ENCODE measurements at regions not wholly inside any gene's neighbourhood (a gene's known extent, or its start where the extent isn't known, plus 50 kb on each side); places are given as distances from the start of the nearest gene placed in this dataset.

- H3K4me1 Mint-ChIP-seq: peaks cover 8% of the 10 kb centered on the region
- no peak for DNase-seq
- H3K27me3 Mint-ChIP-seq (ENCODE audit: low read depth in 3 of 3): peaks cover 0 to 2% (median 0%) of the 10 kb centered on the region in 3 donors
- Histone ChIP-seq H3K4me3 (replicated peaks in 1 of 3; ENCODE audit: low read depth in 2 of 3, low read length in 3 of 3) (no peak overlapping the region), H3K27me3 (ENCODE audit: control insufficient read depth in 2 of 2, insufficient read depth in 2 of 2, low read length in 2 of 2) (no peaks in the 10 kb centered on the region), H4K20me1 (ENCODE audit: insufficient read depth, low read length) (no peaks in the 10 kb centered on the region), H2AFZ (ENCODE audit: insufficient read depth, low read depth, low read length, poor library complexity, severe bottlenecking) (no peak overlapping the region), H3K4me1 (ENCODE audit: control insufficient read depth in 1 of 2, insufficient read depth in 2 of 2, low read length in 2 of 2) (no peaks in the 10 kb centered on the region), H3K27ac (ENCODE audit: low read depth in 1 of 2, low read length in 2 of 2) (no peak overlapping the region), H3K79me2 (ENCODE audit: insufficient read depth, low read length) (no peaks in the 10 kb centered on the region), H3K9me3 (replicated peaks in 1 of 2; ENCODE audit: control insufficient read depth in 1 of 2, insufficient read depth in 1 of 2, low read length in 2 of 2) (no peaks in the 10 kb centered on the region), H3K9ac (ENCODE audit: insufficient read depth, low read length, poor library complexity, severe bottlenecking) (no peak overlapping the region), H3K36me3 (replicated peaks in 1 of 2; ENCODE audit: control insufficient read depth in 1 of 2, insufficient read depth in 2 of 2, low read length in 2 of 2) (no peaks in the 10 kb centered on the region), H3K4me2 (replicated peaks; ENCODE audit: extremely low read depth, low read length, poor library complexity, severe bottlenecking) (no peak overlapping the region)
- H3K4me3 Mint-ChIP-seq: no peak overlapping the region
- no peak overlapping the region for H3K27ac Mint-ChIP-seq
- H3K36me3 Mint-ChIP-seq: no peaks in the 10 kb centered on the region
- 41% methylated on average over 2 of the region's 3 CpGs for WGBS (ENCODE audit: insufficient coverage)
- TF ChIP-seq CTCF (IDR thresholded peaks at IDR 0.05): no peak
- intact Hi-C loops (cut with micrococcal nuclease): no loop called here
- H3K9me3 Mint-ChIP-seq: peaks cover 0 to 3% (median 2%) of the 10 kb centered on the region in 7 donors
These were observed 103.2 kb upstream of the ZNF644 start for GRCh38 chr1:91124989-91125417.

DNA sequence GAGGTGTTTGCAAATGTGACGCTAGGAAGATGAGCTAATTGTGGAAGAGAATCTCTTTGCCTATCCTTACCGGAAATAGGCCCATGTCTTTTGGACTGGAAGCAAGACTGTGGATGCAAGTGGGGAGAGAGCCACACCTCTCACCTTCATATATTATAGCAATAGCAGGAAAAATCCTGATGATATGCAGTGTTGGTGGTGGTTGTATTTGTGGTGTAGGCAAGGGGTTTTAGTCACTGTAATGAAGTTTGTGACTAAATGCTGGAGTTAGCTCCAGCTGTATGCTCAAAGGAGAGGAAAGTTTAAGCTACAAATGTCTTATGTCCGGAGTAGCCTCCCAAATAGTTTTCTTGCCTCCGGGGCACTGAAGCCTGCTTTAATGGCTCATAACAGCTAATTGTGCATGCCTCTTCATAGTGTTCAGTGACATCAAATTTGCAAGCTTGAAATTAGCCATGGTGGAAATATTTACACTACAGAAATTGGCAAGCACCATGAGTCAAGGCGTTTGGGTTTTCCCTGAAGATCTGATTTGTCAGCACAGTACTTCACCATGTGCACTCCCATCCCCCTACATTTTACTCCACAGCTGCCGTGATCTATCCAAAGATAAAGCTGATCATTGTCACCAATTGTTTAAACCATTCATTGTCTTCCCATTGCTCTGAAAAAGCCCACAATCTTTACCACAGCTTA lies 102.6 kb upstream of the ZNF644 start:
- no peaks in the 10 kb centered on the region for H3K27me3 Mint-ChIP-seq (ENCODE audit: low read depth in 3 of 3)
- no peak for TF ChIP-seq CTCF (IDR thresholded peaks at IDR 0.05)
- no peak overlapping the region for H3K27ac Mint-ChIP-seq
- intact Hi-C loops (cut with micrococcal nuclease): no loop called here
- H3K9ac ChIP-seq (ENCODE audit: insufficient read depth, low read length, poor library complexity, severe bottlenecking): no peak overlapping the region
- no peak overlapping the region for H3K27ac ChIP-seq (ENCODE audit: low read depth in 1 of 2, low read length in 2 of 2)
- H3K4me1 Mint-ChIP-seq: peaks cover 8% of the 10 kb centered on the region
- H3K36me3 Mint-ChIP-seq: no peaks in the 10 kb centered on the region
- no peaks in the 10 kb centered on the region for H3K36me3 ChIP-seq (replicated peaks in 1 of 2; ENCODE audit: control insufficient read depth in 1 of 2, insufficient read depth in 2 of 2, low read length in 2 of 2)
- no peaks in the 10 kb centered on the region for H4K20me1 ChIP-seq (ENCODE audit: insufficient read depth, low read length)
- H2AFZ ChIP-seq (ENCODE audit: insufficient read depth, low read depth, low read length, poor library complexity, severe bottlenecking): no peak overlapping the region
- H3K4me1 ChIP-seq (ENCODE audit: control insufficient read depth in 1 of 2, insufficient read depth in 2 of 2, low read length in 2 of 2): no peaks in the 10 kb centered on the region
- H3K27me3 ChIP-seq (ENCODE audit: control insufficient read depth in 2 of 2, insufficient read depth in 2 of 2, low read length in 2 of 2): no peaks in the 10 kb centered on the region
- no peak for DNase-seq
- no peak overlapping the region for H3K4me3 Mint-ChIP-seq
- no peaks in the 10 kb centered on the region for H3K9me3 ChIP-seq (replicated peaks in 1 of 2; ENCODE audit: control insufficient read depth in 1 of 2, insufficient read depth in 1 of 2, low read length in 2 of 2)
- H3K4me2 ChIP-seq (replicated peaks; ENCODE audit: extremely low read depth, low read length, poor library complexity, severe bottlenecking): no peak overlapping the region
- H3K4me3 ChIP-seq (replicated peaks in 1 of 3; ENCODE audit: low read depth in 2 of 3, low read length in 3 of 3): no peak overlapping the region
- 95% methylated on average over 4 of the region's 6 CpGs for WGBS (ENCODE audit: insufficient coverage)
- H3K9me3 Mint-ChIP-seq: peaks cover 0 to 3% (median 2%) of the 10 kb centered on the region in 7 donors
- no peaks in the 10 kb centered on the region for H3K79me2 ChIP-seq (ENCODE audit: insufficient read depth, low read length)
